Fibroblast of the aortic adventitia (primary cell): ENCODE measurements at regions not wholly inside any gene's neighbourhood (a gene's known extent, or its start where the extent isn't known, plus 50 kb on each side); places are given as distances from the start of the nearest gene placed in this dataset.

Experiments used
- DNase-seq: peaks from one replicate; pipeline ENCODE4 v3.0.0-alpha.2; 2010; ENCODE audit warnings: low read depth
- H3K4me3 ChIP-seq: 2 replicates; pipeline ENCODE4 v1.5.1; 2011; ENCODE audit warnings: low read depth, mild to moderate bottlenecking, control low read depth, low read length, moderate library complexity
- CTCF ChIP-seq: IDR thresholded peaks from 2 replicates; pipeline ENCODE4 v1.5.1; 2011; ENCODE audit warnings: mild to moderate bottlenecking, low read length, control low read depth, inconsistent platforms; ENCODE audit not compliant: insufficient read depth

GRCh38 chr15:38699633-38700230 is 135.1 kb upstream of the RASGRP1 start:
- peak; percentile 71 for DNase-seq
- peak; percentile 91 for TF ChIP-seq CTCF
- H3K4me3 ChIP-seq: no peak overlapping the region

- no peak overlapping the region for H3K4me3 ChIP-seq
- TF ChIP-seq CTCF: no peak
- no peak for DNase-seq
Measured at GRCh38 chr15:38701149-38701548, 136.5 kb upstream of the RASGRP1 start.

- DNase-seq: no peak
- H3K4me3 ChIP-seq: no peak overlapping the region
- no peak for TF ChIP-seq CTCF
Measured at GRCh38 chr15:38702178-38702912, 137.7 kb upstream of the RASGRP1 start.

GRCh38 chr15:38705436-38706219 is 141.0 kb upstream of the RASGRP1 start:
- DNase-seq: no peak
- TF ChIP-seq CTCF: no peak
- H3K4me3 ChIP-seq: no peak overlapping the region

GRCh38 chr15:38706956-38707355 is 142.3 kb upstream of the RASGRP1 start:
- H3K4me3 ChIP-seq: no peak overlapping the region
- TF ChIP-seq CTCF: no peak
- DNase-seq: no peak

- TF ChIP-seq CTCF: peak; percentile 82
- H3K4me3 ChIP-seq: no peak overlapping the region
- DNase-seq: peak; percentile 79
Measured at GRCh38 chr15:38707802-38708671, 143.4 kb upstream of the RASGRP1 start.
